ENCODE measurements at regions not wholly inside any gene's neighbourhood (a gene's known extent, or its start where the extent isn't known, plus 50 kb on each side); places are given as distances from the start of the nearest gene placed in this dataset.

DNA sequence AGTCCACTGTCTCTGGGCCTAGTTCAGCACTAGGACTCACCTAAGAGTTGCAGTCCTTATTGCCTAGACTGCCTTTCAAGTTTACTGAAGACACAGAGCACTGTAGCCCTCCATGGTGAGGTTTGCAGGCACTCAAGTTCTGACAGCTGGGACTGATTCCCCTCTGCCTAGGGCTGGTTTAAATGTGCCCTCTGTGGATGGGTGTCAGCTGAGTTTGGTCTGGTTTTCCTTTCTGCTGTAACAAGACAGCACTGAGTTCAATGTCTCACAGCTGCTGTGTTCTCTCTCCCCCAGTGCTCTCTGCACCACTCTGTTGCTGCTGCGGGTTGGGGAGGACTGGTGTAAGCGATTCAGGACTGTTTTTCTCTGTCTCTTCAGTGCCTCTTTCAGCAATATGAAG lies 75.2 kb upstream of the C1orf21 start:
- WGBS, 2 experiments (ENCODE audit: extremely low coverage in 1 of 2, insufficient coverage in 1 of 2, insufficient read length in 1 of 2, insufficient replicate concordance in 2 of 2, low coverage in 1 of 2, low lambda C conversion rate in 2 of 2, missing lambda C conversion rate in 1 of 2), result 100% methylated on average over 2 of the region's 2 CpGs; no CpG with 5 or more reads in 1 of the 2 experiments
- no peak overlapping the region for H4K8ac ChIP-seq (ENCODE audit: extremely low read depth, insufficient read depth, low read length)
- no peaks in the 10 kb centered on the region for H3K27me3 ChIP-seq (replicated peaks in 1 of 4; ENCODE audit: control insufficient read depth in 3 of 4, extremely low read depth in 1 of 4, insufficient read depth in 3 of 4, low read length in 3 of 4)
- H3K79me1 ChIP-seq (ENCODE audit: low read depth, low read length), result no peaks in the 10 kb centered on the region
- no peak overlapping the region for H3K23ac ChIP-seq (ENCODE audit: insufficient read length)
- no peak overlapping the region for H4K5ac ChIP-seq (ENCODE audit: insufficient read length, low read depth, low read length)
- no peak overlapping the region for H2BK120ac ChIP-seq (replicated peaks; ENCODE audit: low read depth, low read length)
- no peak overlapping the region for H4K91ac ChIP-seq (replicated peaks; ENCODE audit: insufficient read length, low read length)
- no peak overlapping the region for H3K4me2 ChIP-seq (ENCODE audit: insufficient read depth in 1 of 2, low read depth in 2 of 2, low read length in 2 of 2)
- DNase-seq (ENCODE audit: low read depth in 1 of 2, low spot score in 2 of 2) (no peak), FAIRE-seq (no peak)
- H2BK20ac ChIP-seq (ENCODE audit: low read length), result no peak overlapping the region
- no peak overlapping the region for H3K14ac ChIP-seq (ENCODE audit: insufficient read length)
- H2BK5ac ChIP-seq (ENCODE audit: low read depth, low read length), result no peak overlapping the region; the same call in 1 of the 2 replicates
- no peak overlapping the region for H2AK5ac ChIP-seq (ENCODE audit: low read depth, low read length)
- ChIA-PET CTCF (ENCODE audit: partially characterized antibody) (interaction anchor here (0.9 to 1.3 kb wide), 3 partner anchors 13 to 155 kb away, joined by 3 to 4 read pairs (median 3); no protein-coding TSS in a partner anchor), POLR2A (ENCODE audit: partially characterized antibody) (no interaction called here)
- TF ChIP-seq SP1 (IDR thresholded peaks at IDR 0.05; ENCODE audit: low read depth, low read length) (no peak), MAFK (IDR thresholded peaks at IDR 0.05; ENCODE audit: low read depth, low read length) (no peak), FOSL1 (IDR thresholded peaks at IDR 0.05; ENCODE audit: insufficient read depth, low read depth, low read length) (no peak), YY1 (IDR thresholded peaks at IDR 0.05; ENCODE audit: low read depth, low read length) (no peak), MAX (IDR thresholded peaks at IDR 0.05) (no peak), KDM4A (IDR thresholded peaks at IDR 0.05; ENCODE audit: low read depth, low read length, severe bottlenecking) (no peak), TEAD4 (IDR thresholded peaks at IDR 0.05; ENCODE audit: low read depth, low read length) (no peak), TAF7 (optimal IDR thresholded peaks at IDR 0.05; ENCODE audit: borderline replicate concordance, low read depth, low read length) (no peak), POLR2AphosphoS5 (IDR thresholded peaks at IDR 0.05; ENCODE audit: low read depth, low read length) (no peak), BACH1 (IDR thresholded peaks at IDR 0.05; ENCODE audit: low read length) (no peak)
- H3K4me1 ChIP-seq (replicated peaks in 1 of 4; ENCODE audit: control insufficient read depth in 3 of 4, insufficient read depth in 4 of 4, low read length in 3 of 4), result no peaks in the 10 kb centered on the region
- H3K27ac ChIP-seq (ENCODE audit: low read depth, low read length), result no peak overlapping the region
- H3K79me2 ChIP-seq (ENCODE audit: control insufficient read depth in 1 of 2, insufficient read depth in 2 of 2, low read length in 2 of 2), result no peaks in the 10 kb centered on the region
- H3K23me2 ChIP-seq (ENCODE audit: low read depth, low read length), result no peaks in the 10 kb centered on the region
- no peak overlapping the region for H3K4ac ChIP-seq (replicated peaks; ENCODE audit: insufficient read length, low read depth, low read length)
- H3K18ac ChIP-seq (ENCODE audit: extremely low read depth, low read length), result no peak overlapping the region
- H3K36me3 ChIP-seq (ENCODE audit: control insufficient read depth in 2 of 4, insufficient read depth in 4 of 4, low read length in 3 of 4), result no peaks in the 10 kb centered on the region
- H4K20me1 ChIP-seq (replicated peaks in 1 of 2; ENCODE audit: control insufficient read depth in 1 of 2, insufficient read depth in 2 of 2, low read length in 2 of 2), result no peaks in the 10 kb centered on the region
- no peak overlapping the region for H2AFZ ChIP-seq (ENCODE audit: low read length)
- H2BK15ac ChIP-seq (ENCODE audit: low read length), result no peak overlapping the region
- no peak overlapping the region for H3K56ac ChIP-seq (replicated peaks; ENCODE audit: insufficient read length, low read depth, low read length)
- H3K9ac ChIP-seq (replicated peaks in 1 of 4; ENCODE audit: extremely low read depth in 1 of 4, low read depth in 3 of 4, low read length in 3 of 4), result no peak overlapping the region
- H3K9me3 ChIP-seq (ENCODE audit: insufficient read depth in 2 of 2, low read depth in 1 of 2, low read length in 1 of 2), result no peaks in the 10 kb centered on the region
- no peak overlapping the region for H2BK12ac ChIP-seq (ENCODE audit: low read depth, low read length)
- H3K4me3 ChIP-seq (ENCODE audit: extremely low read depth in 1 of 4, insufficient read depth in 2 of 4, low read depth in 3 of 4, low read length in 4 of 4), result no peak overlapping the region
